ENCODE measurements at regions not wholly inside any gene's neighbourhood (a gene's known extent, or its start where the extent isn't known, plus 50 kb on each side); places are given as distances from the start of the nearest gene placed in this dataset.
A peak's percentile ranks its signal among the peaks of the same experiment; 100 is the strongest.

DNA sequence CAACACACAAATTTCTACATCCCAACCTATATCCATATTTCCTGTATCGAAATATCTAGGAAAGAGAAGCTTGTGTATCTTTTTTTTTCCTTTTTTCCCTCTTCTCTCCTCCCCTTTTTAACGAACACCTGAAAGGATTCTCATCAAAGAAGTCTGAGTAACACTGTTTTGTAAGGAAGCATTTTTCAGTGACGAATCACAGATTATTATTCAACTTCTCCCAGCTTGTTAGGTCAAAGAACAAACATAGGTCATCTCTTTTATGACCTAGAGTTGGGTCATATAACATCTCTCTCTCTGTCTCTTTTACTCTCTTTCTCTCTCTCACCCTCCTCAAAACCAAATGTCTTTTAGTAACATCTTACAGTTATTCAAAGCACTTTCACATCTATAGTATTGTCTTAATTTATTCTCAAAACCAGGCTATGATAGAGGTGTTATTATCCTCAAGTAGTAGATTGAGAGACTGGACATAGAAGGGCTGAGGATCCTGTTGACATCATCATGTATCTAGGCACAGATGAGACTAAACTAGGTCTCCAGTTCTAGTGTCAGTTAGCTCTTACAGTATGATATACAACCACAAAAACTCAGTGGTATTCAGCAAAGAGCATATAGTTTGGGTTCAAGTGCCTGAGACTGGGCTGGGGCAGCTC lies 80.1 kb upstream of the SPOPL start:
- H2AFZ ChIP-seq (ENCODE audit: low read depth, low read length), result no peak overlapping the region
- no peaks in the 10 kb centered on the region for H3K9me3 Mint-ChIP-seq (ENCODE audit: unreplicated experiment)
- no peak overlapping the region for H3K4me3 Mint-ChIP-seq (ENCODE audit: unreplicated experiment)

DNA sequence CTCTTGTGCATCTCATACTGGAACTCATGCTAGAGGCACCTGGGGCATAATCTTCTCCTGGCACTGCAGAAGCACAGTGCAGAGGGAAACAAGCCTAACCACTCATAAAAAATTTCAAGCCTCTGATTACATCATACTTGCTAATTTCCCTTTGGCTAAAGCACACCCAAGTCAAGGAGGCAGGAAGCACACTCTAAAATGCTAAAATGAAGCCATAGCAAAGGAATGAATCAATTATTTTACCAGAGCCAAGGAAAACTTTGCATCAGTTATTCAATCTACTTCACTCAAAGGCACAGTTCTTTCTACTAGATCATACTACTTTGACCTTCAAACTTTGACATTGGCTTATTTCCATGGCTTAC lies 79.6 kb upstream of the SPOPL start:
- Mint-ChIP-seq H3K36me3 (ENCODE audit: low read depth, unreplicated experiment) (no peaks in the 10 kb centered on the region), H3K27ac (ENCODE audit: unreplicated experiment) (peak overlapping the region; percentile 77), H3K4me1 (ENCODE audit: low read depth, unreplicated experiment) (peaks cover 9% of the 10 kb centered on the region), H3K27me3 (ENCODE audit: low read depth, unreplicated experiment) (no peaks in the 10 kb centered on the region), H3K4me3 (ENCODE audit: unreplicated experiment) (no peak overlapping the region), H3K9me3 (ENCODE audit: unreplicated experiment) (no peaks in the 10 kb centered on the region)
- TF ChIP-seq EZH2 (IDR thresholded peaks at IDR 0.05; ENCODE audit: insufficient read depth, low read length), result no peak
- TF ChIP-seq, protein P1, sequence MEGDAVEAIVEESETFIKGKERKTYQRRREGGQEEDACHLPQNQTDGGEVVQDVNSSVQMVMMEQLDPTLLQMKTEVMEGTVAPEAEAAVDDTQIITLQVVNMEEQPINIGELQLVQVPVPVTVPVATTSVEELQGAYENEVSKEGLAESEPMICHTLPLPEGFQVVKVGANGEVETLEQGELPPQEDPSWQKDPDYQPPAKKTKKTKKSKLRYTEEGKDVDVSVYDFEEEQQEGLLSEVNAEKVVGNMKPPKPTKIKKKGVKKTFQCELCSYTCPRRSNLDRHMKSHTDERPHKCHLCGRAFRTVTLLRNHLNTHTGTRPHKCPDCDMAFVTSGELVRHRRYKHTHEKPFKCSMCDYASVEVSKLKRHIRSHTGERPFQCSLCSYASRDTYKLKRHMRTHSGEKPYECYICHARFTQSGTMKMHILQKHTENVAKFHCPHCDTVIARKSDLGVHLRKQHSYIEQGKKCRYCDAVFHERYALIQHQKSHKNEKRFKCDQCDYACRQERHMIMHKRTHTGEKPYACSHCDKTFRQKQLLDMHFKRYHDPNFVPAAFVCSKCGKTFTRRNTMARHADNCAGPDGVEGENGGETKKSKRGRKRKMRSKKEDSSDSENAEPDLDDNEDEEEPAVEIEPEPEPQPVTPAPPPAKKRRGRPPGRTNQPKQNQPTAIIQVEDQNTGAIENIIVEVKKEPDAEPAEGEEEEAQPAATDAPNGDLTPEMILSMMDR (IDR thresholded peaks at IDR 0.05; ENCODE audit: insufficient read depth, low read depth, low read length), result no peak
- no peak overlapping the region for H3K9ac ChIP-seq (ENCODE audit: low read length)
- no peaks in the 10 kb centered on the region for H3K36me3 ChIP-seq (ENCODE audit: insufficient read depth, low read length)
- DNase-seq (ENCODE audit: low read depth) (peak; percentile 87), FAIRE-seq (peak; percentile 76)
- peak overlapping the region; percentile 17 for H3K27ac ChIP-seq (ENCODE audit: low read depth, low read length)
- H3K4me3 ChIP-seq (ENCODE audit: insufficient read depth, low read depth, low read length), result no peak overlapping the region
- peaks cover 4% of the 10 kb centered on the region for H3K4me1 ChIP-seq (ENCODE audit: insufficient read depth, low read length)
- no peaks in the 10 kb centered on the region for H3K79me2 ChIP-seq (ENCODE audit: insufficient read depth, low read length)
- no peaks in the 10 kb centered on the region for H3K9me3 ChIP-seq (ENCODE audit: insufficient read depth, low read depth, low read length)
- H2AFZ ChIP-seq (ENCODE audit: low read depth, low read length), result no peak overlapping the region
- H3K27me3 ChIP-seq (ENCODE audit: insufficient read depth, low read length), result no peaks in the 10 kb centered on the region
- no peaks in the 10 kb centered on the region for H4K20me1 ChIP-seq (ENCODE audit: insufficient read depth, low read length)
- H3K4me2 ChIP-seq (ENCODE audit: low read length), result peak overlapping the region; percentile 45

More for the DNA sequence above, 80.1 kb upstream of the SPOPL start:
- no peaks in the 10 kb centered on the region for H3K79me2 ChIP-seq (ENCODE audit: insufficient read depth, low read length)
- peaks cover 4% of the 10 kb centered on the region for H3K4me1 ChIP-seq (ENCODE audit: insufficient read depth, low read length)
- H3K36me3 Mint-ChIP-seq (ENCODE audit: low read depth, unreplicated experiment), result no peaks in the 10 kb centered on the region
- H4K20me1 ChIP-seq (ENCODE audit: insufficient read depth, low read length), result no peaks in the 10 kb centered on the region
- H3K27me3 Mint-ChIP-seq (ENCODE audit: low read depth, unreplicated experiment), result no peaks in the 10 kb centered on the region
- FAIRE-seq (peak; percentile 43), DNase-seq (ENCODE audit: low read depth) (peak; percentile 44)
- peak overlapping the region; percentile 45 for H3K4me2 ChIP-seq (ENCODE audit: low read length)
- H3K27ac ChIP-seq (ENCODE audit: low read depth, low read length), result peak overlapping the region; percentile 17
- no peak for TF ChIP-seq EZH2 (IDR thresholded peaks at IDR 0.05; ENCODE audit: insufficient read depth, low read length)
- TF ChIP-seq, protein P1 (IDR thresholded peaks at IDR 0.05; ENCODE audit: insufficient read depth, low read depth, low read length), result no peak
- no peaks in the 10 kb centered on the region for H3K36me3 ChIP-seq (ENCODE audit: insufficient read depth, low read length)
- H3K27me3 ChIP-seq (ENCODE audit: insufficient read depth, low read length), result no peaks in the 10 kb centered on the region
- peak overlapping the region; percentile 77 for H3K27ac Mint-ChIP-seq (ENCODE audit: unreplicated experiment)
- peaks cover 9% of the 10 kb centered on the region for H3K4me1 Mint-ChIP-seq (ENCODE audit: low read depth, unreplicated experiment)
- H3K4me3 ChIP-seq (ENCODE audit: insufficient read depth, low read depth, low read length), result no peak overlapping the region
- no peak overlapping the region for H3K9ac ChIP-seq (ENCODE audit: low read length)
- no peaks in the 10 kb centered on the region for H3K9me3 ChIP-seq (ENCODE audit: insufficient read depth, low read depth, low read length)

DNA sequence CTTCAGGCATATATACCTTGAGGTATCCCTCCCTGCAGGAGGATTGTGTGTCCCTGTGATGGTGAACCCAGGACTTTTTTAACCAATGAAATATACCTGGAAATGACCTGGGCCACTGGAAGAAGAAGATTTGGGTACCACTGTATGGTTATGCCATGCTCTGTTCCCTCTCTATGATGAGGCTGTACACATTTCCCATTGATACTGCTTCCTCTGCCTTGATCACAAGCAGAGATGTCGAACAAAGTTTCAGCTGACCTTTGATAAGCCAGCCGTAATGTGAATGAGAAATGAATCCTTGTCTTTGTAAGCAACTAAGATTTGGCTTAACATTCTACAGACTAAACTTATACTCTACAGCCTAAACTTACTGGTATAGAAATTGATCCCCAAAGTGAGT lies 78.4 kb upstream of the SPOPL start:
- no peak overlapping the region for H3K27ac Mint-ChIP-seq (ENCODE audit: unreplicated experiment)
- no peaks in the 10 kb centered on the region for H3K36me3 Mint-ChIP-seq (ENCODE audit: low read depth, unreplicated experiment)
- H3K9me3 Mint-ChIP-seq (ENCODE audit: unreplicated experiment), result no peaks in the 10 kb centered on the region
- H3K27me3 ChIP-seq (ENCODE audit: insufficient read depth, low read length), result no peaks in the 10 kb centered on the region
- H4K20me1 ChIP-seq (ENCODE audit: insufficient read depth, low read length), result no peaks in the 10 kb centered on the region
- no peak overlapping the region for H3K4me2 ChIP-seq (ENCODE audit: low read length)
- no peak overlapping the region for H2AFZ ChIP-seq (ENCODE audit: low read depth, low read length)
- no peaks in the 10 kb centered on the region for H3K9me3 ChIP-seq (ENCODE audit: insufficient read depth, low read depth, low read length)
- no peak overlapping the region for H3K4me3 ChIP-seq (ENCODE audit: insufficient read depth, low read depth, low read length)
- H3K27me3 Mint-ChIP-seq (ENCODE audit: low read depth, unreplicated experiment), result no peaks in the 10 kb centered on the region
- peaks cover 9% of the 10 kb centered on the region for H3K4me1 Mint-ChIP-seq (ENCODE audit: low read depth, unreplicated experiment)
- no peaks in the 10 kb centered on the region for H3K36me3 ChIP-seq (ENCODE audit: insufficient read depth, low read length)
- DNase-seq (ENCODE audit: low read depth) (no peak), FAIRE-seq (no peak)
- H3K4me1 ChIP-seq (ENCODE audit: insufficient read depth, low read length), result peaks cover 4% of the 10 kb centered on the region
- H3K4me3 Mint-ChIP-seq (ENCODE audit: unreplicated experiment), result no peak overlapping the region
- no peak overlapping the region for H3K9ac ChIP-seq (ENCODE audit: low read length)
- TF ChIP-seq EZH2 (IDR thresholded peaks at IDR 0.05; ENCODE audit: insufficient read depth, low read length), result no peak
- TF ChIP-seq, protein P1 (IDR thresholded peaks at IDR 0.05; ENCODE audit: insufficient read depth, low read depth, low read length), result no peak
- no peaks in the 10 kb centered on the region for H3K79me2 ChIP-seq (ENCODE audit: insufficient read depth, low read length)
- H3K27ac ChIP-seq (ENCODE audit: low read depth, low read length), result no peak overlapping the region
